Activated T-helper 9 cell treated with anti-CD3 and anti-CD28 coated beads, Interleukin-2, amount 50 U/mL, for 16 hours (primary cell): ENCODE measurements at regions not wholly inside any gene's neighbourhood (a gene's known extent, or its start where the extent isn't known, plus 50 kb on each side); places are given as distances from the start of the nearest gene placed in this dataset.
"Not testable (repeated sequence)": the region's sequence is repeated elsewhere in the genome, so short reads cannot be mapped to it uniquely, and the experiment has no call there.

Experiments used
- DNase-seq: peaks from one replicate; pipeline ENCODE4 v3.0.0-alpha.2; 2020; ENCODE audit warnings: low read depth

- DNase-seq: not testable (repeated sequence)
Measured at GRCh38 chr1:148432318-148432717, 50.8 kb downstream of the PPIAL4G start.

GRCh38 chr1:148429856-148430255 is 53.2 kb downstream of the PPIAL4G start:
- not testable (repeated sequence) for DNase-seq

- not testable (repeated sequence) for DNase-seq
Measured at GRCh38 chr1:148426940-148427611, 56.0 kb downstream of the PPIAL4G start.

GRCh38 chr1:148426385-148426784 is 56.7 kb downstream of the PPIAL4G start:
- DNase-seq: not testable (repeated sequence)

- not testable (repeated sequence) for DNase-seq
Measured at GRCh38 chr1:148424143-148425003, 58.7 kb downstream of the PPIAL4G start.

- not testable (repeated sequence) for DNase-seq
Measured at GRCh38 chr1:148422921-148423320, 60.2 kb downstream of the PPIAL4G start.

GRCh38 chr1:148417241-148417640 is 65.9 kb downstream of the PPIAL4G start:
- not testable (repeated sequence) for DNase-seq

GRCh38 chr1:148413385-148413784 is 69.7 kb downstream of the PPIAL4G start:
- not testable (repeated sequence) for DNase-seq

GRCh38 chr1:148404786-148405568 is 78.1 kb downstream of the PPIAL4G start:
- not testable (repeated sequence) for DNase-seq

- not testable (repeated sequence) for DNase-seq
Measured at GRCh38 chr1:148403925-148404324, 79.2 kb downstream of the PPIAL4G start.

- not testable (repeated sequence) for DNase-seq
Measured at GRCh38 chr1:148403085-148403456, 80.0 kb downstream of the PPIAL4G start.

- peak; percentile 78 for DNase-seq
Measured at GRCh38 chr1:148402152-148403084, 80.7 kb downstream of the PPIAL4G start.

- DNase-seq: not testable (repeated sequence)
Measured at GRCh38 chr1:148397516-148397915, 85.6 kb downstream of the PPIAL4G start.

GRCh38 chr1:148392505-148392904 is 90.6 kb downstream of the PPIAL4G start:
- not testable (repeated sequence) for DNase-seq

- not testable (repeated sequence) for DNase-seq
Measured at GRCh38 chr1:148391323-148391722, 91.8 kb downstream of the PPIAL4G start.

- DNase-seq: no peak
Measured at GRCh38 chr1:148389027-148389339, 94.1 kb downstream of the PPIAL4G start.

GRCh38 chr1:148388260-148389026 is 94.7 kb downstream of the PPIAL4G start:
- DNase-seq: peak; percentile 80

- not testable (repeated sequence) for DNase-seq
Measured at GRCh38 chr1:148387949-148388259, 95.2 kb downstream of the PPIAL4G start.

- not testable (repeated sequence) for DNase-seq
Measured at GRCh38 chr1:148387122-148387948, 95.8 kb downstream of the PPIAL4G start.

- DNase-seq: no peak
Measured at GRCh38 chr1:148386617-148387016, 96.5 kb downstream of the PPIAL4G start.
